ENCODE measurements at regions not wholly inside any gene's neighbourhood (a gene's known extent, or its start where the extent isn't known, plus 50 kb on each side); places are given as distances from the start of the nearest gene placed in this dataset.

DNA sequence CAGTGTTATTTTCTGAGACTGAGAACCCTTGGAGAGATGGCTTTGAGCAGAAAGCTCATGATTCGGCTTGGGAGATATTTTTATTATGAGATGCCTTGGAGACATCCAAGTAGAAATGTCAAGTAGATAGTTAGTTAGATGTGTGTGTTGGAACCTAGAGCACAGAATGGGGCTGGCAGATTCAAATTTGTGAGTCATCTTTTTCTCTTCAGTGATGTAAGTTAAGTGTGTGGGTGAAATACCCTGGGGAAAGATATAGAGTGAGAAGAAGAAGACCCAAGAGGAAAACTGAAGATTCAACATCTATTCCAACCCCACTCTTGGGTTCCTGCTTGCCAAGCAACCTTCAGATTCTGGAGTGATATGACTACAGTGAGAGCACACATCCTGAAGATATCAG, 580.8 kb upstream of the AMOT start:
- BruUV-seq (replicated peaks), result no TSS peak
- CTCF ChIA-PET, result interaction anchor here (0.6 kb wide), 1 partner anchor 31 kb away, joined by 3 read pairs; no protein-coding TSS in a partner anchor

DNA sequence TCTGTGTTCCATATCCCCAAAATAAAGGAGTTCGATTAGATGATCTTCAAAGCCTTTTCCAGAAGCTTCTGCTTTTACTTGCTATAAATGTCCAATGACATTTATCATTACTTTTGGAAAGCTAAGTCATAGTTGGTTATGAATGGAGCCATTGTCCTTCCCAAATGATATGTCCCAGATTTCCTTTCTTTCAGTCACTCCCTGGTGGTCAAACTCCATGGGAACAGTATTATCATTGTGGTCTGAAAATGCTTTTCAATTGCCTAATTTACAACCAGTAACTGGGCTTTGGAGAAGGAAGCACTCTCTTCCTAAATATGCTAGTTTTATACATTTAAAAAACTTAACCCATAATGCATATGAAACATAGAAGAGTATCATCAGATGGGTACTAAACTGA, 571.5 kb upstream of the AMOT start:
- no TSS peak for BruUV-seq (replicated peaks)
- POLR2A ChIA-PET, result no interaction called here
- TF ChIP-seq, protein P1, sequence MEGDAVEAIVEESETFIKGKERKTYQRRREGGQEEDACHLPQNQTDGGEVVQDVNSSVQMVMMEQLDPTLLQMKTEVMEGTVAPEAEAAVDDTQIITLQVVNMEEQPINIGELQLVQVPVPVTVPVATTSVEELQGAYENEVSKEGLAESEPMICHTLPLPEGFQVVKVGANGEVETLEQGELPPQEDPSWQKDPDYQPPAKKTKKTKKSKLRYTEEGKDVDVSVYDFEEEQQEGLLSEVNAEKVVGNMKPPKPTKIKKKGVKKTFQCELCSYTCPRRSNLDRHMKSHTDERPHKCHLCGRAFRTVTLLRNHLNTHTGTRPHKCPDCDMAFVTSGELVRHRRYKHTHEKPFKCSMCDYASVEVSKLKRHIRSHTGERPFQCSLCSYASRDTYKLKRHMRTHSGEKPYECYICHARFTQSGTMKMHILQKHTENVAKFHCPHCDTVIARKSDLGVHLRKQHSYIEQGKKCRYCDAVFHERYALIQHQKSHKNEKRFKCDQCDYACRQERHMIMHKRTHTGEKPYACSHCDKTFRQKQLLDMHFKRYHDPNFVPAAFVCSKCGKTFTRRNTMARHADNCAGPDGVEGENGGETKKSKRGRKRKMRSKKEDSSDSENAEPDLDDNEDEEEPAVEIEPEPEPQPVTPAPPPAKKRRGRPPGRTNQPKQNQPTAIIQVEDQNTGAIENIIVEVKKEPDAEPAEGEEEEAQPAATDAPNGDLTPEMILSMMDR (IDR thresholded peaks at IDR 0.05; ENCODE audit: unreplicated experiment), result no peak

More for the DNA sequence above, 580.8 kb upstream of the AMOT start:
- no peak overlapping the region for H3K27ac Mint-ChIP-seq (ENCODE audit: low read depth, unreplicated experiment)
- peaks cover 65% of the 10 kb centered on the region for H3K27me3 Mint-ChIP-seq (ENCODE audit: insufficient read depth, unreplicated experiment)
- no peaks in the 10 kb centered on the region for H3K36me3 Mint-ChIP-seq (ENCODE audit: insufficient read depth, unreplicated experiment)
- peaks cover 5% of the 10 kb centered on the region for H3K4me1 Mint-ChIP-seq (ENCODE audit: insufficient read depth, unreplicated experiment)
- intact Hi-C loops (cut with micrococcal nuclease), result no loop called here
- H3K9me3 Mint-ChIP-seq (ENCODE audit: unreplicated experiment), result peaks cover 12% of the 10 kb centered on the region
- DNase-seq (ENCODE audit: unreplicated experiment), result peak; percentile 9
- TF ChIP-seq, protein P1 (IDR thresholded peaks at IDR 0.05; ENCODE audit: unreplicated experiment), result no peak
- POLR2A ChIA-PET, result no interaction called here
- H3K4me3 Mint-ChIP-seq (ENCODE audit: unreplicated experiment), result no peak overlapping the region

DNA sequence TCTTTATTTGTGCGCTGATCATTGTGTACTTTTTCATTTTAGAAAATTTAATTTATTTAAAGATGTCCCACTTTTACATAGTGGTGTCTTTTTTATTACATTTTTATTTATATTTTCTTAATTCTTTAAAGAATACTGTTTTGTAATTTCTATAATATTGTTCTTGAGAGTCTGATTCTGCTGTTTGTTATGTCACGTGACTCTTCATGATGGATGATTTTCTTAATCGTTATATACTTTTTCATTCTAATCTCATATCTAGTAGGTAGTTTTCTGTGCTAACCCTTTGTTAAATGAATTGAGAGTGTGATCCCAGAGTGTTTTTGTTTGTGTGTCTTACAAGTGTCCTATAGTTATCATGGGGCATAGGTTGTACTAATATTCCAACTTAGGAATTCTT, 568.2 kb upstream of the AMOT start:
- BruUV-seq (replicated peaks), result no TSS peak
- TF ChIP-seq, protein P1 (IDR thresholded peaks at IDR 0.05; ENCODE audit: unreplicated experiment), result no peak
- ChIA-PET CTCF (no interaction called here), POLR2A (no interaction called here)
- DNase-seq (ENCODE audit: unreplicated experiment), result no peak
- H3K4me3 Mint-ChIP-seq (ENCODE audit: unreplicated experiment), result no peak overlapping the region
- no peaks in the 10 kb centered on the region for H3K4me1 Mint-ChIP-seq (ENCODE audit: insufficient read depth, unreplicated experiment)
- H3K9me3 Mint-ChIP-seq (ENCODE audit: unreplicated experiment), result no peaks in the 10 kb centered on the region
- no peaks in the 10 kb centered on the region for H3K36me3 Mint-ChIP-seq (ENCODE audit: insufficient read depth, unreplicated experiment)
- peaks cover 12% of the 10 kb centered on the region for H3K27me3 Mint-ChIP-seq (ENCODE audit: insufficient read depth, unreplicated experiment)
- no peak overlapping the region for H3K27ac Mint-ChIP-seq (ENCODE audit: low read depth, unreplicated experiment)
- intact Hi-C loops (cut with micrococcal nuclease), result no loop called here

More for the DNA sequence above, 571.5 kb upstream of the AMOT start:
- H3K9me3 Mint-ChIP-seq (ENCODE audit: unreplicated experiment), result peaks cover 4% of the 10 kb centered on the region
- CTCF ChIA-PET, result no interaction called here
- H3K27ac Mint-ChIP-seq (ENCODE audit: low read depth, unreplicated experiment), result no peak overlapping the region
- H3K36me3 Mint-ChIP-seq (ENCODE audit: insufficient read depth, unreplicated experiment), result no peaks in the 10 kb centered on the region
- DNase-seq (ENCODE audit: unreplicated experiment), result no peak
- no peak overlapping the region for H3K4me3 Mint-ChIP-seq (ENCODE audit: unreplicated experiment)
- intact Hi-C loops (cut with micrococcal nuclease), result no loop called here
- H3K4me1 Mint-ChIP-seq (ENCODE audit: insufficient read depth, unreplicated experiment), result no peaks in the 10 kb centered on the region
- peaks cover 11% of the 10 kb centered on the region for H3K27me3 Mint-ChIP-seq (ENCODE audit: insufficient read depth, unreplicated experiment)

DNA sequence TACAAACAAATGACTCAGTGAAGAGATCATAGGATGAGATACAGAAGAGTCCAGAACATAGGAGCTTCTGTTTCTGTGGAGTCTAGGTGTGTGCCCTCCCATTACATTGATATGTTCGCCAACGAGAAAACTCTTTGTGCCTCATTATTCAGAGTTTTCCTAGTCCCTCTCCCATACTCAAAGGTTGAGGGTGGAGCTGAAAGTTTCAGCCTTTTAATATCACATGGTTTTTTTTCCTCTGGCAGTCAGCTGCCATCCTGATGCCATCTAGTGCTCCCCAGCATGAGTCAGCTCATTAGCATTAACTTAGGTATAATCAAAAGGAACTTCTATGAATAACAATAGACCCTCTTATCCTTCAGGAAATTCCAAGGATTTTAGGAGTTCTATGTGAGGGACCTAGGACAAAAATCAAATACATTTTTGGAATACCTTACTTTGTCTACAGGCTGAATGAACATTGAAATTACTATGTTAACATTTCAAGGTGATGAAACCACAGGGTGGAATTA, 559.6 kb upstream of the AMOT start:
- intact Hi-C loops (cut with micrococcal nuclease), result no loop called here
- no TSS peak for BruUV-seq (replicated peaks)
- POLR2A ChIA-PET, result interaction anchor here (1.6 kb wide), 1 partner anchor 16 kb away, joined by 9 read pairs; no protein-coding TSS in a partner anchor
- H3K9me3 Mint-ChIP-seq (ENCODE audit: unreplicated experiment), result peaks cover 9% of the 10 kb centered on the region
- TF ChIP-seq, protein P1 (IDR thresholded peaks at IDR 0.05; ENCODE audit: unreplicated experiment), result no peak
- peaks cover 29% of the 10 kb centered on the region for H3K27me3 Mint-ChIP-seq (ENCODE audit: insufficient read depth, unreplicated experiment)
- DNase-seq (ENCODE audit: unreplicated experiment), result peak; percentile 24
- no peak overlapping the region for H3K4me3 Mint-ChIP-seq (ENCODE audit: unreplicated experiment)
- H3K27ac Mint-ChIP-seq (ENCODE audit: low read depth, unreplicated experiment), result peak overlapping the region; percentile 49
- CTCF ChIA-PET, result interaction anchor here (0.8 kb wide), 1 partner anchor 277 kb away, joined by 3 read pairs; no protein-coding TSS in a partner anchor
- H3K36me3 Mint-ChIP-seq (ENCODE audit: insufficient read depth, unreplicated experiment), result no peaks in the 10 kb centered on the region
- H3K4me1 Mint-ChIP-seq (ENCODE audit: insufficient read depth, unreplicated experiment), result peaks cover 7% of the 10 kb centered on the region
